HepG2 (cell line): ENCODE measurements at regions not wholly inside any gene's neighbourhood (a gene's known extent, or its start where the extent isn't known, plus 50 kb on each side); places are given as distances from the start of the nearest gene placed in this dataset.

Experiments
- CBFB ChIP-seq: sonication (generic); formaldehyde crosslinking; IDR thresholded peaks from 2 replicates; pipeline ENCODE4 v1.4.0; 2020; ENCODE audit warnings: missing genetic modification reagents
- DPF2 ChIP-seq: sonication (generic); formaldehyde crosslinking; IDR thresholded peaks from 2 replicates; pipeline ENCODE4 v1.4.0; 2020; ENCODE audit warnings: mild to moderate bottlenecking, low read depth, missing genetic modification reagents, borderline replicate concordance
- EP300 ChIP-seq, 3 experiments: sonication (generic) in 1 of 3; formaldehyde crosslinking in 1 of 3; IDR thresholded peaks; 2 replicates each; pipeline versions ENCODE4 v1.5.1 to v1.6.1; 2011 to 2020; ENCODE audit warnings: low read depth in 2 of 3, low read length in 2 of 3, borderline replicate concordance in 1 of 3, improper control_type of control experiment in 1 of 3, mild to moderate bottlenecking in 1 of 3, missing genetic modification reagents in 1 of 3, moderate library complexity in 1 of 3
- NONO ChIP-seq, 2 experiments: fragments of 450-650 bp in 1 of 2; sonication (generic) in 1 of 2; formaldehyde crosslinking in 1 of 2; IDR thresholded peaks in 1 of 2; conservative IDR thresholded peaks in 1 of 2; 2 replicates each; pipeline versions ENCODE4 v1.6.1 to v1.8.0; 2017 to 2022; ENCODE audit warnings: mild to moderate bottlenecking in 1 of 2, missing genetic modification reagents in 1 of 2, moderate library complexity in 1 of 2
- SIX1 ChIP-seq: sonication (generic); formaldehyde crosslinking; IDR thresholded peaks from 2 replicates; pipeline ENCODE4 v1.4.0; 2020; ENCODE audit warnings: missing genetic modification reagents, borderline replicate concordance
- TOPORS ChIP-seq: sonication (generic); formaldehyde crosslinking; IDR thresholded peaks from 2 replicates; pipeline ENCODE4 v1.8.0; 2023; ENCODE audit warnings: mild to moderate bottlenecking, missing genetic modification reagents
- TP53 ChIP-seq: sonication (generic); formaldehyde crosslinking; conservative IDR thresholded peaks from 2 replicates; pipeline ENCODE4 v1.4.0; 2020; ENCODE audit warnings: missing genetic modification reagents
- YEATS2 ChIP-seq: sonication (generic); formaldehyde crosslinking; IDR thresholded peaks from 2 replicates; pipeline ENCODE4 v1.4.0; 2020; ENCODE audit warnings: missing genetic modification reagents, borderline replicate concordance
- ZNF337 ChIP-seq: sonication (generic); formaldehyde crosslinking; IDR thresholded peaks from 2 replicates; pipeline ENCODE4 v1.5.1; 2020; ENCODE audit warnings: missing genetic modification reagents, low read depth, mild to moderate bottlenecking, borderline replicate concordance
- ZNF605 ChIP-seq: sonication (generic); formaldehyde crosslinking; IDR thresholded peaks from 2 replicates; pipeline ENCODE4 v1.8.0; 2022; ENCODE audit warnings: mild to moderate bottlenecking, missing genetic modification reagents
- ZNF615 ChIP-seq: sonication (generic); formaldehyde crosslinking; IDR thresholded peaks from 2 replicates; pipeline ENCODE4 v1.5.0; 2020; ENCODE audit warnings: mild to moderate bottlenecking, missing genetic modification reagents, borderline replicate concordance
- TF ChIP-seq, protein P1 (sequence below): sonication (generic); formaldehyde crosslinking; IDR thresholded peaks from 2 replicates; pipeline ENCODE4 v1.4.0; 2020; ENCODE audit warnings: missing genetic modification reagents
- TF ChIP-seq, protein P2 (sequence below): sonication (generic); formaldehyde crosslinking; IDR thresholded peaks from 2 replicates; pipeline ENCODE4 v1.8.0; 2022; ENCODE audit warnings: low read depth, missing genetic modification reagents
- TF ChIP-seq, protein P3 (sequence below): sonication (generic); formaldehyde crosslinking; IDR thresholded peaks from 2 replicates; pipeline ENCODE4 v1.8.1; 2023; ENCODE audit warnings: missing genetic modification reagents, mild to moderate bottlenecking, borderline replicate concordance
- TF ChIP-seq, protein P4 (sequence below): sonication (generic); formaldehyde crosslinking; conservative IDR thresholded peaks from 2 replicates; pipeline ENCODE4 v1.4.0; 2020; ENCODE audit warnings: mild to moderate bottlenecking, missing genetic modification reagents, moderate library complexity
- TF ChIP-seq, protein P5 (sequence below): sonication (generic); formaldehyde crosslinking; IDR thresholded peaks from 2 replicates; pipeline ENCODE4 v1.9.0; 2021; ENCODE audit warnings: missing genetic modification reagents, borderline replicate concordance

DNA sequence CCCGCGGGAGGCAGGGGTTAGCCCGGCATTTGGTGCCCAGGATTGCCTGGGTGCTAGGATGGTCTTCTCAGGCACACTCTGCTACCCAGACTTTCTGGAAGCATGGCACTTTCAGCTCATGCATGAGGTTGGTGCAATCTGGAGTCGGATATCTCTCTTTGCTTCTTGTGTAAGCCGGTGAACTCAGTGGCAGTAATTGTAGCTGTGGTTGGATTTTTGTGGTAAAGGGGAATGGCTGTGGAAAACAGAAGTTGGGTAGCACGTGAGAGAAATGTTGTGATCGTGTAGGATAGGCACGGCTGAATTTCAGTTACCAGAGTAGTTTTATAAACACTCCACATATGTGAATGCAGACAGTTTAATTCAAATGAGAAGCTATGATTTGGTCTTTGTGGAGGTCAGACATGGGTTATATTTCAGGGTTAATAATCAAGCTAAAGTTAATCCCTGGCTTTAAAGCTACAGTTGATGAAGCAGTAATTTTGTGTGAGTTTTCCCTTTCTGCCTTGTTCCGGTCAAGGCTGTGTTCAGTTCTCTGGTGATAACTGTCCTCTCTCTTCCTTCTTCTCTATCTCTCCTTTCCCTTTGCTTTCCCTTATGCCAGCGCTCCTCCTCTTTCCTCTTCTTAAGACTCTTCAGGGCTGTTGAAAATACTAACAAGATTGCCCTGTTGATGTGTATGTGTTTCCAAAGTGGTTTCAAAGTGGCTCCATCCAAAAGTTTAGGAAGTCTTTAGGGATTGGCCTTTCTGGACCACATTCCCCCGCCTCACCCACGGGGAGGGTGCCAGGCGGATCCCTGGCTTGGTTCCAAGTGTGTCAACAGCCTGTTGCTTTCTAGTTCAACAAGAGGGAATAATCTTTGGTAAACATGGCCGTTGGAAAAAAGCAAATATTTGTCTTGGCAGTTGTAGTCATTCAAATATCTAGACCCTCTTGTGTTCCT, 404.6 kb upstream of the C2CD4B start (continued):
- TF ChIP-seq, protein P1, sequence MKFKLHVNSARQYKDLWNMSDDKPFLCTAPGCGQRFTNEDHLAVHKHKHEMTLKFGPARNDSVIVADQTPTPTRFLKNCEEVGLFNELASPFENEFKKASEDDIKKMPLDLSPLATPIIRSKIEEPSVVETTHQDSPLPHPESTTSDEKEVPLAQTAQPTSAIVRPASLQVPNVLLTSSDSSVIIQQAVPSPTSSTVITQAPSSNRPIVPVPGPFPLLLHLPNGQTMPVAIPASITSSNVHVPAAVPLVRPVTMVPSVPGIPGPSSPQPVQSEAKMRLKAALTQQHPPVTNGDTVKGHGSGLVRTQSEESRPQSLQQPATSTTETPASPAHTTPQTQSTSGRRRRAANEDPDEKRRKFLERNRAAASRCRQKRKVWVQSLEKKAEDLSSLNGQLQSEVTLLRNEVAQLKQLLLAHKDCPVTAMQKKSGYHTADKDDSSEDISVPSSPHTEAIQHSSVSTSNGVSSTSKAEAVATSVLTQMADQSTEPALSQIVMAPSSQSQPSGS (CRISPR knock-in tag), result peak; percentile 93
- TF ChIP-seq NONO (IDR thresholded peaks at IDR 0.05), result no peak
- TF ChIP-seq NONO (CRISPR knock-in tag; conservative IDR thresholded peaks at IDR 0.05), result peak; percentile 84
- TF ChIP-seq, protein P2, sequence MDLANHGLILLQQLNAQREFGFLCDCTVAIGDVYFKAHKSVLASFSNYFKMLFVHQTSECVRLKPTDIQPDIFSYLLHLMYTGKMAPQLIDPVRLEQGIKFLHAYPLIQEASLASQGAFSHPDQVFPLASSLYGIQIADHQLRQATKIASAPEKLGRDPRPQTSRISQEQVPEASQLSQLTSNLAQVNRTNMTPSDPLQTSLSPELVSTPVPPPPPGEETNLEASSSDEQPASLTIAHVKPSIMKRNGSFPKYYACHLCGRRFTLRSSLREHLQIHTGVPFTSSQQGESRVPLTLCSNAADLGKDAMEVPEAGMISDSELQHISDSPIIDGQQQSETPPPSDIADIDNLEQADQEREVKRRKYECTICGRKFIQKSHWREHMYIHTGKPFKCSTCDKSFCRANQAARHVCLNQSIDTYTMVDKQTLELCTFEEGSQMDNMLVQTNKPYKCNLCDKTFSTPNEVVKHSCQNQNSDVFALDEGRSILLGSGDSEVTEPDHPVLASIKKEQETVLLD (CRISPR knock-in tag), result no peak
- TF ChIP-seq, protein P3, sequence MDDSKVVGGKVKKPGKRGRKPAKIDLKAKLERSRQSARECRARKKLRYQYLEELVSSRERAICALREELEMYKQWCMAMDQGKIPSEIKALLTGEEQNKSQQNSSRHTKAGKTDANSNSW (CRISPR knock-in tag), result no peak
- TF ChIP-seq TP53 (CRISPR knock-in tag), result 0 out of 2 replicates have a peak, but pooled peaks have one; percentile 54
- 0 out of 2 replicates have a peak, but pooled peaks have one; percentile 63 for TF ChIP-seq ZNF337
- TF ChIP-seq CBFB (CRISPR knock-in tag), result peak; percentile 40; the same call in 1 of the 2 replicates
- TF ChIP-seq EP300 (IDR thresholded peaks at IDR 0.05; ENCODE audit: low read depth in 2 of 2, low read length in 2 of 2), result peak; percentile 35 to 95; a peak in 3 of 4 replicates
- TF ChIP-seq EP300 (CRISPR knock-in tag; IDR thresholded peaks at IDR 0.05; ENCODE audit: borderline replicate concordance), result peak; percentile 79
- peak; percentile 93 for TF ChIP-seq DPF2 (CRISPR knock-in tag)
- TF ChIP-seq, protein P4, sequence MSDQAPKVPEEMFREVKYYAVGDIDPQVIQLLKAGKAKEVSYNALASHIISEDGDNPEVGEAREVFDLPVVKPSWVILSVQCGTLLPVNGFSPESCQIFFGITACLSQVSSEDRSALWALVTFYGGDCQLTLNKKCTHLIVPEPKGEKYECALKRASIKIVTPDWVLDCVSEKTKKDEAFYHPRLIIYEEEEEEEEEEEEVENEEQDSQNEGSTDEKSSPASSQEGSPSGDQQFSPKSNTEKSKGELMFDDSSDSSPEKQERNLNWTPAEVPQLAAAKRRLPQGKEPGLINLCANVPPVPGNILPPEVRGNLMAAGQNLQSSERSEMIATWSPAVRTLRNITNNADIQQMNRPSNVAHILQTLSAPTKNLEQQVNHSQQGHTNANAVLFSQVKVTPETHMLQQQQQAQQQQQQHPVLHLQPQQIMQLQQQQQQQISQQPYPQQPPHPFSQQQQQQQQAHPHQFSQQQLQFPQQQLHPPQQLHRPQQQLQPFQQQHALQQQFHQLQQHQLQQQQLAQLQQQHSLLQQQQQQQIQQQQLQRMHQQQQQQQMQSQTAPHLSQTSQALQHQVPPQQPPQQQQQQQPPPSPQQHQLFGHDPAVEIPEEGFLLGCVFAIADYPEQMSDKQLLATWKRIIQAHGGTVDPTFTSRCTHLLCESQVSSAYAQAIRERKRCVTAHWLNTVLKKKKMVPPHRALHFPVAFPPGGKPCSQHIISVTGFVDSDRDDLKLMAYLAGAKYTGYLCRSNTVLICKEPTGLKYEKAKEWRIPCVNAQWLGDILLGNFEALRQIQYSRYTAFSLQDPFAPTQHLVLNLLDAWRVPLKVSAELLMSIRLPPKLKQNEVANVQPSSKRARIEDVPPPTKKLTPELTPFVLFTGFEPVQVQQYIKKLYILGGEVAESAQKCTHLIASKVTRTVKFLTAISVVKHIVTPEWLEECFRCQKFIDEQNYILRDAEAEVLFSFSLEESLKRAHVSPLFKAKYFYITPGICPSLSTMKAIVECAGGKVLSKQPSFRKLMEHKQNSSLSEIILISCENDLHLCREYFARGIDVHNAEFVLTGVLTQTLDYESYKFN (CRISPR knock-in tag), result peak; percentile 89
- TF ChIP-seq ZNF615 (CRISPR knock-in tag), result no peak
- TF ChIP-seq SIX1 (CRISPR knock-in tag), result peak; percentile 74; the same call in 1 of the 2 replicates
- no peak; the same call in 1 of the 2 replicates for TF ChIP-seq YEATS2
- peak; percentile 87; the same call in 1 of the 2 replicates for TF ChIP-seq TOPORS (CRISPR knock-in tag)
- TF ChIP-seq, protein P5, sequence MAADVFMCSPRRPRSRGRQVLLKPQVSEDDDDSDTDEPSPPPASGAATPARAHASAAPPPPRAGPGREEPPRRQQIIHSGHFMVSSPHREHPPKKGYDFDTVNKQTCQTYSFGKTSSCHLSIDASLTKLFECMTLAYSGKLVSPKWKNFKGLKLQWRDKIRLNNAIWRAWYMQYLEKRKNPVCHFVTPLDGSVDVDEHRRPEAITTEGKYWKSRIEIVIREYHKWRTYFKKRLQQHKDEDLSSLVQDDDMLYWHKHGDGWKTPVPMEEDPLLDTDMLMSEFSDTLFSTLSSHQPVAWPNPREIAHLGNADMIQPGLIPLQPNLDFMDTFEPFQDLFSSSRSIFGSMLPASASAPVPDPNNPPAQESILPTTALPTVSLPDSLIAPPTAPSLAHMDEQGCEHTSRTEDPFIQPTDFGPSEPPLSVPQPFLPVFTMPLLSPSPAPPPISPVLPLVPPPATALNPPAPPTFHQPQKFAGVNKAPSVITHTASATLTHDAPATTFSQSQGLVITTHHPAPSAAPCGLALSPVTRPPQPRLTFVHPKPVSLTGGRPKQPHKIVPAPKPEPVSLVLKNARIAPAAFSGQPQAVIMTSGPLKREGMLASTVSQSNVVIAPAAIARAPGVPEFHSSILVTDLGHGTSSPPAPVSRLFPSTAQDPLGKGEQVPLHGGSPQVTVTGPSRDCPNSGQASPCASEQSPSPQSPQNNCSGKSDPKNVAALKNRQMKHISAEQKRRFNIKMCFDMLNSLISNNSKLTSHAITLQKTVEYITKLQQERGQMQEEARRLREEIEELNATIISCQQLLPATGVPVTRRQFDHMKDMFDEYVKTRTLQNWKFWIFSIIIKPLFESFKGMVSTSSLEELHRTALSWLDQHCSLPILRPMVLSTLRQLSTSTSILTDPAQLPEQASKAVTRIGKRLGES (CRISPR knock-in tag), result no peak
- peak; percentile 47; the same call in 1 of the 2 replicates for TF ChIP-seq ZNF605 (CRISPR knock-in tag)
